GM18508 (cell line): ENCODE measurements at regions not wholly inside any gene's neighbourhood (a gene's known extent, or its start where the extent isn't known, plus 50 kb on each side); places are given as distances from the start of the nearest gene placed in this dataset.

ENCODE experiments used
- ATAC-seq: cut with Tn5 transposase; IDR thresholded peaks from one replicate; pipeline ENCODE4 v1.9.1; 2021; ENCODE audit warnings: moderate number of reproducible peaks; ENCODE audit not compliant: insufficient read depth, unreplicated experiment

DNA sequence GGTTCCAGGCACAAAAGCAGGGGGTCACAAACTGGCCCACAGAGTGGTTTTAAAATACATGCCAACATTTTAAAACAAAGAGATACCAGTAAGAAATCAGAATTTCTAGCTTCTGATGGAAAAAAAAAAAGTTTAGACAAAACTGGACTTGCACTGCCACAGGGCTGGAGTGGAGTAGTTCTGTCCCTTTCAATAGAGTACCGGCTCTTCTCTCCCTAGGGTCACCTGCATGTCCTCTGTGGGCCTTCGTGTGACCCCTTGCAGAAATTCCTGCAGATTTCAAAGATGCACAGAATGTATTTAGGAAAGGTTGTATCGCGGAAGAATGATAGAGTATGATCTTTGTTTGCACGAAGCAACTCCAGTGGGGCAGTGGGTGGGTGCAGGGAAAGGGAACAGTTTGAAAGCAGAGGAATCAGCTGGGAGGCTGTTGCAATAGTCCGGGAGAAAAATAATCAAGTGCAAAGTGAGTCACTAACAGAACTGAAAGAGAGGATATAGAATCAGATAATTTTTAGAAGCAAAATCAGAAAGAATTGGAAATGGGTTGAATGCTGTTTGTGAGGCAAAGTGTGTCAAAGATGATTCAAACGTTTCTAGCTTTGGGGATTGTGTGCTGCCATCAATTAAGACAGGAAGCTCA is 97.3 kb upstream of the STXBP5 start:
- ATAC-seq = no peak

DNA sequence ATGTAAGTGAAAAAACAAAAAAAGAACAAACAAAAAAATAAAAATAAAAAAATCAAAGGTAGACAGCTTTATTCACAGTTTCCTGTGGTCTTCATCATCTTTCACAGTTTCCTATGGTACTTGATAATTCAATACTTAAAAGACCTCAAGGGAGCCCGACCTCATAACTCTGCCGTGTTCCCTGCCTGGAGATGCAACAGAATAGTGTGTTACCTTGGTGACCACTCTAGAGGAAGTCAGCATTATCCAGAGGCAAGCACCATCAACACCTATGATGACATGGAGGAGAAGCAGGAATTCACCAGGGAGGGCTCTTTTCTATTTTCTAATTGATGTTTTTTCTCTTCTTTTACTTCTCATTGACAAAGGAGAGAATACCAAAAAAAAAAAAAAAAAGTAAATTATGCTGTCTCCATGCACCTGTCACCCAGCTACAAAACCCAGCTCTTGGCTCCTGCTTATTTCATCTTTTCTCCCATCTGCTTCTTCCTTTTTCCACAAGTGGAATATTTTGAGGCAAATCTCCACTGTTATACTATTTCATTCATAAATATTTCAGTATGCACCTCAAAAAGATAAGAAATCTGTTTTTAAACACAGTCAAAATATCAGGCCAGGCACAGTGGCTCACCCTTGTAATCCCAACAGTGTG is 95.8 kb upstream of the STXBP5 start:
- ATAC-seq = no peak

DNA sequence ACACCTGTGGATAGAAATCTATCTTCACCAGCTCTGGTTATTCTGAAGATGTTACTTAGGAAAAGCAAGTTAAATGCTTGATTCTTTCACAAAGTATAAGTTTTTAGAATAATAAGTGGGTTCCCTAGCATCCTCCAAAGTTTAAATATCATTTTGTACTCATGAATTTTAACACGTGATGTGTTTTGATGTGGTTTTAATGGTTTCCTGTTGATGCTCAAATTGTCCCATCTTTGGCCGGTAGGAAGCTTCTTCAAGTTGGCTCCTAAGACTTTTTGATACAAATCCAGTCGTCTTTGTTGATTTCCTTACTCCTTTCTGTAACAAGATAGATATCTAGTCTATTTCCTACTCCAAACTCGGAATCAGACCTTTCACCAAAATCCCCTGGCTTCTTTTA is 94.5 kb upstream of the STXBP5 start:
- ATAC-seq = no peak

DNA sequence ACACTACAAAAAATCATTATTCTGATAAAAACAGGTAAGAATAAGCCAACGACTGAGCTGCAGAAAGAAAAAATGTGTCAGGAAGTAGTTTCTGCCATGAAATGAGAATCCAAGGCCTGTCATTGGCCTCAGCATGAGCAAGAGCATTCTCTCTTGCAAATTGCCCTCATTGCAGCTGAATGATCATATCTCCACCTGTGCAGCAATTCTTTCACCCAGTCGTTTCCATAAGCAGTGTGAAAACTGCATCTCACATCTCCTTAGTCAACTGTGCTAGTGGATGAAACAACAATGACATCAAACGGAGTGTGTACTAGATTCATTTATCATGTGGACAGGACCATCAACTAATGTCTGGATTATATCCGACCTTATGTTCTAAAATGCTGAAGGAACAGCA is 88.2 kb upstream of the STXBP5 start:
- no peak for ATAC-seq

DNA sequence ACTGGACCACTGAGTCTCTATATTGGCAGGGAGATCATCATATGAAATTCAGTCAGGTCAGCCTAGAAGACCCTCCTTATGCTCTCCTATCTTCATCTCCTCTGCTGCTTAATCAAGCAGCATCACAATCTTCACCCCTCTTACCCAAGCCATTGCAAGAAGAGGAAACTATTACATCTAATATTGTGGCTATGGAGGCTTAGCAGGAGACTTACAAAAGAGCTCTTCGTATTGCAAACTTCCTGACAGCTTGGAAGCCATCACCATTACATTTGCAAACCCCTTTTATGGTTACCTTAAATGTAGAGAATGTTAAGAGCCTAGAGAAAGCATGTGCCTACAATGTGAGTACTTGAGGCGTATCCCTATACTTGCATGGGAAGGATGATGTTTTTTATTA is 87.2 kb upstream of the STXBP5 start:
- ATAC-seq = no peak

DNA sequence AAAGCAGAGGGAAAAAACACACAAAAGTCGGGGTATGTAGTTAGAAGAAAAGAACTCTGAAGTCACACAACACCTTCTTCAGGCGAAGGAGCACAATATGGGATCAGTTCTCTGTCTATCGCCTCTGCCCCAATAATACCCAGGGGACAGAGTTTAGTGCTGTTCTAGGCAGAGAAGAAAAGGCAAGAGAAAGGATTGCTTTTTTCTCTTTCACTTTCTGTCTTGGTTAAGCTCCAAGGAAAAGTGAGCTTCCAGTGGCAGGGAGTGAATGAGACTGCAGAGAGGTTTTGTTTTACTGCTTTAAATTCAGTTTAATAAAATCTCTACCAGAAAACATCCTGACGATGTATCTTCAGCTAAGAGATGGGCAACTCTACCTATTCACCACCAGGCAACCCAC is 86.6 kb upstream of the STXBP5 start:
- no peak for ATAC-seq

DNA sequence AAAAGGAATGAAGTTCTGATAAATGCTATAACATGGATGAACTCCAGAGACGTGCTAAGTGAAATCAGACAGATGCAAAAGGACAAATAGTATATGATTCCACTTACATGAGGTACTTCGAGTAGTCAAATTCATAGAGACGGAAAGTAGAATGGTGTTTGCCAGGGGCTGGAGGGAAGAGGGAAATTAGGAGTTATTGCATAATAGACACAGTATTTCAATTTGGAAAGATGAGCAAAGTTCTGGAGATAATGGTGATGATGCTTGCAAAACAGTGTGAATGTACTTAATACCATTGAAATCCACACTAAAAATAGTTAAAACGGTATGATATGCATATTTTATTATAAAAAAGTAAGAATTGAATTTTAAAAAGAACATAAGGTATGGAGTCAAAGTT is 84.9 kb upstream of the STXBP5 start:
- no peak for ATAC-seq

DNA sequence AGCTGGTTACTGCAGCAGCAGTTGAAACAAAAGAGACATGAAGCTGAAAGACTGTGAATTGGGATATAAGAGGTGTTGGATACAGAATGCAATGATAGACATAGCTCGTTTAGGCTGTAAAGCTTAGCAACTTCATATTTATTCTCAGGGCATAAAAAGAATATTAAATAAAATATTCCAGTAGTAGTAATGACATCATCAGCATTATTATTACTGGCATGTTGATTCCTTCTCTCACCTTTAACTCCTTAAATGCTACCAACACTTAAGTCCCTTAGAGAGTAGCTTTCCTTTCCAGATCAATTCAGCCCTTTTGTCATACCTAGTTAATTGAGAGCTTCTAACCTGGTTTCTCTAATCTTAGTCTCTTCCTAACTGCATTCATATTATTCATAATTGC is 81.4 kb upstream of the STXBP5 start:
- ATAC-seq = no peak

DNA sequence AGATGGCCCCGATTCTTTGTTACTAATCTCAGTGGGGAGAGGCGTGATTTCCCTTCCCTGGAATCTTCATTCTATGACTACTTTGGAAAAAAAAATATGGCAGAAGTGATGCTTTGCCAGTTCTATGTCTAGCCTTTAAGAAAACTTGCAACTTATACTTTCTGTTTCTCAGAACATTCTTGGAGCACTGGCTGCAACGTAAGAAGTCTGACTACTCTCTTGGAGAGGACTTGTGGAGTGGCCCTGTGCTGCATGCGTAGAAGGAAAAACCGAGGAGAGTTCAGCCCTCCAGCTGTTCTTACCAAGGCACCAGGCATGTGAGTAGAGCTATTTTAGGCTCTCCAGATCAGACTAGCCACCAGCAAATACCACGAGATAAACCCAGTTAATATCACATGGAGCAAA is 77.6 kb upstream of the STXBP5 start:
- no peak for ATAC-seq

DNA sequence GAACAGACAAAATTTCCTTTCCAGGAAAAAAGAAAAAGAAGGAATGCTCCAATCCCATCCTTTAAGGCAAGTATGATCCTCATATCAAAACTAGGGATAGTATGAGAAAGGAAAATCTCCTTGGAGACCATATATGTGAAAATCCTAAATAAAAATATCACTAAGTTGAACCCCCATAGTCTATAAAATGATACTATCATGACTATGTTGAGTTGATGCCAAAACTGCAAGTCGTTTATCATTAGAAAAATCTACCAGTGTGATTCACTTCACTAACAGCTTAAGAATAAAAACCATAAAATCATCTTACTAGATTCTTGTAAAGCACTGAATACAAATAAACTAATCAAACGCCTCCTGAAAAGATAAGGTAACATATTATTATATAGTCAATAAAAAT is 76.6 kb upstream of the STXBP5 start:
- ATAC-seq = no peak

DNA sequence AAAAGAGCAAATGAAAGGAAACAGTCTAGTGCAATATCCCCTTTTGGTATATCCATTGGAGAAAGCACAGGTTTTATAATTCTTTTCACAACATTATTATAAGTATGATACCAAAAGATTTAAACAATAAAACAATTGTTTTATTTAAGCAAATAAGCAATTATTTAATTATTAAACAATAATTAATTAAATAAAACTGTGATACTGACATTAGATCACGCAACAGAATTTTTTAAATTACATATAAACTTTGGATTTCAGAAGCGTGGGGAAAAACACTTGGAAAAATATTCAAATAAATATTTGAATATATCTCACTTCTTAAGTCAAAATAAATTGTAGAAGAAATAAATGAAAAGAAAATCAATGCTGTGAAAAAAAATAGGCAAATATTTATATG is 76.2 kb upstream of the STXBP5 start:
- ATAC-seq = no peak

DNA sequence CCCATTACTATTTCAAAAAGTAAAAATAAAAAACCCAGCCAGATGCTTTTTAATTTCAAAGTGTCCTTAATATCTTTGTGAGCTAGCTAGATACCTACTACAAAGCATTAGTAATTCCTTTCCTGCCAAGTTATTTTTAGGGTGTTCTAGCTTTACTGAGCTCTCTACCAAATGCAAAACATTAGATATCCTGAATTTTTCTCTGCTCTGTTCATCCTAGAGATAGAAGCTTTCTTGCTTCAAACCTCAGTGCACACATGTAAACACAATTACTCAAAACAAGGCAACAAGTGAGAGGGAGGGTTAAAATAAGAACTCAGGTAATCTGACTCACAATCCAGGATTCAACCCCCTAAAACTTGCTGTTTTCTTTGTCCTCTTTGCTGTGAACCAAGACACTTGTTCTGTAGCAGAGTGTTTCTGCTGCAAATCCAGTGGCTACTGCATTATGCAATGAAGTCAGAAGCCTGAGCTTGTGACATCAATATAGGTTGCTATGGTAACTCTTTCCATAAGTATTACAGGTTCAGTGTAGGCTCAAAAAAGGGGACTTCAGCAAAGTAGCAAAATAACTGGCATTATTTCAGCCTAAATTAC is 72.6 kb upstream of the STXBP5 start:
- no peak for ATAC-seq

DNA sequence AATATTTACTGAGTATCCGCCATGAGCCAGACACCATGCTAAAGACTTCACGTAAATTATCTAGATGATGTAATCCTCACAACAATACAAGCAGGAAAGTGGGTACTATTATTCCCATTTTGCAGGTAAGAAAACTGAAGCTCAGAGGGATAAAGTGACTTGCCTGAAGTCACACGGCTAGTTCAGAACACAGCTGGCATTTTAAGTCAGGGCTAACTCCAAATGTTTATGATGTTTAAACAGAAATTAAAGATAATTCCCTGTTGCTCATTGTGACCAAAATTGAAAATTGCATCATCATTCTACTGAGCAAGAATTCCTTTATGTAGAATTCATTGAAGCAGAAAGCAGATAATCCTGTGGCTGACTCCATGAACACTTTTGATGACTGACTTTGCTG is 71.3 kb upstream of the STXBP5 start:
- ATAC-seq = no peak

DNA sequence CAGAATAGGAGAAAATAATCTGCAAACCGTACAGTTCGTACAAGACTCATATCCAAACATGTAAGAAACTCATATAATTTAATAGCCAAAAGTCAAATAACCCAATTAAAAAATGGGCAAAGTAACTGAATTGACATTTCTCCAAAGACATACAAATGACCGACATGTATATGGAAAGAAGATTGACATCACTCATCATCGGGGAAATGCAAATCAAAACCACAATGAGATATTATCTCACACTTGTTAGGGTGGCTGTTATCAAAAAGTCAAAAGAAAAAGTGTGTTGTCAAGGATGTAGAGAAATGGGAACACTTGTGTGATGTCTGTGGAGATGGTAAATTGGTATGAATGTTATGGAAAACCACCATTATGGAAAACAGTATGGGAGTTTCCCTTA is 70.5 kb upstream of the STXBP5 start:
- no peak for ATAC-seq

DNA sequence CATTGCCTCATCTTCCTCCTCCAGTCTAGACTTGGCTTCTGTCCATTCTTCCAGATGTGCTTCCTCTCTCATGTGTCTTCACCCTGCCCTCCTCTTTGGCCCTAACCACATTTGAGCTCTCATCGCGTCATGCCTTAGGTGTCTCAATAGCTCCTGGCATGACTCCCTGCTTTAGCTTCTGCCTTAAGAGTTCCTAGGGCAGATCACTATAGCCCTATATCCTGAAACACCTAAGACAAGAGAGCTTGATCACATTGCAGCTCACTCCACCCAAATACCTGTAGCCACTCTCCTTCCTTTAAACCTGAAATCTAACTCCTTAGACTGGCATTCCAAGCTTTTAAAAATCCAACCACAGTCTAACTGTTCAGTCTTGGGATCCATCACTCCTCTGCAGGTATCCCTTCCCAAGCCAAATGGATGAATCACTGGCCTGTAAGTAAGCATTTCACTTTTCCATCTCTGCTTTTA is 69.0 kb upstream of the STXBP5 start:
- ATAC-seq = no peak

DNA sequence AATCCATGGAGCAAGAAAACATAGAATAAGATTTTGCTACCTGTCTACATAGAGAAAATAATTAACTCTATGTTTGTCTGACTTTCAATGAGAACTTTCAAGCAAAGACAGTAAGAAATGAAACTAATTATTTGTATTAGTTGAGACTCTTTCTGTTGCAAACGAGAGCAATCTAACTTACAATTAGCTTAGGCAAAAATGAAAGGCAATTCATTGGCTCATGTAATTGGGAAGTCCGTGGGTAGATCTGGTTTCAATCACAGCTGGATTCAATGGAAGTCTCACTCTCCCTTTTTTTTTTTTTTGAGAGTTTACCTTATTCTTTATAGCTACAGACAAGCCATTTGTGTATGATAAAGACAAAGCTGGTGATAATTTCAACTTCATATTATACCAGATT is 68.2 kb upstream of the STXBP5 start:
- no peak for ATAC-seq

DNA sequence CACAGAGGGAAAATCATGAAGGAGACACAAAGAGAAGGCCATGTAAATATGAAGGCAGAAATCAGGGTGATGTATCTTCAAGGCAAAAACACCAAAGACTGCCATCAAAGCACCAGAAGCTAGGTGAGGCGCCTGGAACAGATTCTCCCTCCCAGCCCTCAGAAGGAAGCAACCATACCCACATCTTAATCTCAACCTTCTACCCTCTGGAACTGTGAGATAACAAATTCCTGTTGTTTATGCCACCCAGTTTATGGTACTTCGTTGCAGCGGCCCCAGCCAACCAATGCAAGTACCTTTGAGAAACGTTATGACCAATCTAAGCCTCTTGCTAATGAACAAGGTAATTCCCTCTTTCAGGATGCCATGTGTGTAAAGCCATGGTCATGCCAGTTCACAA is 66.2 kb upstream of the STXBP5 start:
- no peak for ATAC-seq

DNA sequence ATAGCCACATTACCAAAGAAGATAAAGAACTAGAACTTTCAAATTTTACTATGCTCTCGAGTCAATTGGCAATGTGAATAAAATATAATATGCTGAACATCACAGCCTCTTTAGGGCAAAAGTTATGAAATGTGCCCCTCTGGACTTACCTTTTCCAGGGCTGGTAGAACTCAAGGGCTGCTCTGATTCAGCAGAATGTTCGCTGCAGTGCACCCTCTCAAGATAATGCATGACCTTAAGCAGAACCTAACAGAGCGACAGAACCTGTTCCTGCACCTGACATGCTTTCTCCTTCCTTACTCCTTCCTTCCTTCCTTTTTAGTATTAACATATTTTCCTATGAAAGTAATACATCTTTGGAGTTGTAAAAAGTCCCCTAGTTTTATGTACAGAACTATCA is 65.4 kb upstream of the STXBP5 start:
- no peak for ATAC-seq

DNA sequence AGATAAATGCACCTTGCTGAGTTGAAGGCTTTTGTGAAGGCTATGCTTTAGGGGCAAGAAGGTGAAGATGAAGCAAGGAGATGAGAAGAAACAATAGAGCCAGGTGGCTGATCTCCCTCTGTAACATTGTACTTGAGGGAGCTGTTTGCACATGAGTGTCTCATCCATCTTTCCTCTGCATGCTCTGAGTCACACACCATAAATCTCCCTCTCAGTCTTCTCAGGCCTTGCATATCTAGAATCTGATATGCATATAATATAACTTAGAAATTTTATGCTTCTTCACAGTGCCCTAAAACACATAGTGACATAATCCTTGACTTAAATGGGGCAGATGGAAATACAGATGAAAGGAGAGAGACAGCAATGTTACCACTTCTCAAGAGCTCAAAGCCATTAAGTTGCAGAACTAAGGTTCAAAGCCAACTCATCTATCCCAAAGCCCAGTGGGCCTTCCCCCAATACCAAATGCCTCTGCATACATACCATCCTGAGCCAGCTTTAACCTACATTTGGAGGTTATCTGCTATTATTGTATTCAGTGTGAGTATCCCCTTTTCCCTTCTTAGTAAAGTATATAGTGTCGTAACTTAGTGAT is 62.4 kb upstream of the STXBP5 start:
- ATAC-seq = no peak

DNA sequence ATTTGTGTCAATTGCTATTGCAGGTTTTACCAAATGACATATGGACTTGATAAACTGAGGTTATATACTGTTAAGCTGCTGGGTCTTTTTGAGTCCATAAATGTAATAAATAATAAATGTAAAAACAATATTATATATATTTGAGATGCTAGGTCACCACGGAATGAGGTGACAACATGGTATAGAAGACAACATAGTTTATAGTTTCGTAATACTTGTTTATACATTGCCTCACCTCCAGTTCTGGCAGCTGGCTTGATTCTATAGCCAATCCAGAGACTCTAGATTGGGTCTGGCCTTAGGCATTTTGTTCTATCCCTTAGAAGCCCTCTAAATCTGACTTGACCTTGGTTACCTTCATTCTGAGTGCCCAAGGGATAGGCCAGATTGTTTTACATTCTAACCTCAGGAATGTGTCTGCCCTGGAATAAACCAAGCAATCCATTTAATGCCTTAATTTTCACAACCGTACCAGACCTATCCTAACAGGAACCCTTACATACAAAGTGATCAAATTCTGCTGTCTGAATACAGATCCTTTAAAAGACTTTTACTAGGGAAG is 61.5 kb upstream of the STXBP5 start:
- no peak for ATAC-seq

DNA sequence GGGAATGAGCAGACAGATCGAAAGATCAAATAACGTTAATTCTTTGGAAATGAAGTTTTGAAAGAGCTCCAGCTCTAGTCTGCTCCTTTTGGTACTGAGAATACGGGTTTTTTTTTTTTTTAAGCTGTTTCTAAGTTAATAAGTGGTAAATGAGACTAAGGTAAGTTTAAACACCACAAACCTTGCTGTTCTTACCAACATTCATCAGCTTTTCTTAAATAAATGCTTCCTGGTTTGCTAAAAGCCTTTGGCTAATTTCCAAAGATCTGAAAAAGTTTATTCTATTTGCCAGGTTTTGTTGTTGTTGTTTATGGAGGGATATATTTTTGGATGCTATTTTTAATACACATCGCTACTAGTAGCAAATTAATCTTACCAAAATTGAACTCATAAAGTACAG is 55.1 kb upstream of the STXBP5 start:
- ATAC-seq = no peak
